SU-DHL-6 (cell line): ENCODE measurements at regions not wholly inside any gene's neighbourhood (a gene's known extent, or its start where the extent isn't known, plus 50 kb on each side); places are given as distances from the start of the nearest gene placed in this dataset.

Experiments used
- H2AFZ ChIP-seq: fragments of 200-600 bp; sonication (generic); 2 replicates; pipeline ENCODE4 v1.6.1; 2014; ENCODE audit warnings: low read depth, mild to moderate bottlenecking, moderate library complexity, mixed read lengths, antibody characterized with exemption, low read length; ENCODE audit not compliant: severe bottlenecking
- H3F3A ChIP-seq: fragments of 200-600 bp; shearing (Covaris generic); 2 replicates; pipeline ENCODE4 v1.6.0; 2016; ENCODE audit warnings: antibody characterized with exemption, mild to moderate bottlenecking; ENCODE audit not compliant: insufficient read depth
- H3K27ac ChIP-seq: fragments of 200-600 bp; sonication (generic); 2 replicates; pipeline ENCODE4 v1.5.1; 2016; ENCODE audit warnings: low read depth, mild to moderate bottlenecking, low read length, moderate library complexity, mixed read lengths
- H3K27me3 ChIP-seq: fragments of 200-600 bp; sonication (generic), shearing (Covaris generic); 2 replicates; pipeline ENCODE4 v1.6.0; 2014; ENCODE audit warnings: mild to moderate bottlenecking, low read length
- H3K36me3 ChIP-seq: fragments of 200-600 bp; sonication (generic); 2 replicates; pipeline ENCODE4 v1.6.1; 2014; ENCODE audit warnings: mild to moderate bottlenecking, low read length, mixed read lengths
- H3K4me2 ChIP-seq: fragments of 300-600, 200-600 bp; shearing (Covaris generic), sonication (generic); 2 replicates; pipeline ENCODE4 v1.6.0; 2014; ENCODE audit warnings: low read length, low read depth, mild to moderate bottlenecking; ENCODE audit not compliant: poor library complexity, severe bottlenecking
- H3K4me3 ChIP-seq: fragments of 200-600 bp; sonication (generic); 2 replicates; pipeline ENCODE4 v1.5.1; 2014; ENCODE audit warnings: antibody characterized with exemption, low read length, mild to moderate bottlenecking, mixed read lengths; ENCODE audit not compliant: insufficient read depth, poor library complexity, severe bottlenecking
- H3K79me2 ChIP-seq: fragments of 200-600 bp; sonication (generic); 2 replicates; pipeline ENCODE4 v1.6.1; 2014; ENCODE audit warnings: mild to moderate bottlenecking, low read length, moderate library complexity; ENCODE audit not compliant: insufficient read depth
- H3K9ac ChIP-seq: fragments of 200-600 bp; sonication (generic); 2 replicates; pipeline ENCODE4 v1.7.0; 2014; ENCODE audit warnings: mild to moderate bottlenecking, low read length
- H3K9me2 ChIP-seq: fragments of 200-600 bp; sonication (generic); replicated peaks from 2 replicates; pipeline ENCODE4 v1.6.1; 2014; ENCODE audit warnings: low read length; ENCODE audit not compliant: insufficient read depth
- H3K9me3 ChIP-seq: fragments of 200-600 bp; sonication (generic); 2 replicates; pipeline ENCODE4 v1.6.1; 2014; ENCODE audit warnings: low read length, mixed read lengths; ENCODE audit not compliant: insufficient read depth
- H4K20me1 ChIP-seq: fragments of 200-600 bp; sonication (generic); 2 replicates; pipeline ENCODE4 v1.6.1; 2014; ENCODE audit warnings: low read depth, mild to moderate bottlenecking, antibody characterized with exemption, low read length, moderate library complexity, mixed read lengths
- EZH2phosphoT487 ChIP-seq: fragments of 200-600 bp; sonication (generic), shearing (Covaris generic); conservative IDR thresholded peaks from 2 replicates; pipeline ENCODE4 v1.6.1; 2018; ENCODE audit warnings: mild to moderate bottlenecking, antibody characterized with exemption, low read length, moderate library complexity, mixed read lengths
- TF ChIP-seq, protein P1 (sequence below): fragments of 200-600 bp; sonication (generic); IDR thresholded peaks from one replicate; pipeline ENCODE4 v1.5.1; 2017; ENCODE audit warnings: antibody characterized with exemption, mild to moderate bottlenecking, low read length, moderate library complexity; ENCODE audit not compliant: insufficient read depth, poor library complexity, severe bottlenecking

DNA sequence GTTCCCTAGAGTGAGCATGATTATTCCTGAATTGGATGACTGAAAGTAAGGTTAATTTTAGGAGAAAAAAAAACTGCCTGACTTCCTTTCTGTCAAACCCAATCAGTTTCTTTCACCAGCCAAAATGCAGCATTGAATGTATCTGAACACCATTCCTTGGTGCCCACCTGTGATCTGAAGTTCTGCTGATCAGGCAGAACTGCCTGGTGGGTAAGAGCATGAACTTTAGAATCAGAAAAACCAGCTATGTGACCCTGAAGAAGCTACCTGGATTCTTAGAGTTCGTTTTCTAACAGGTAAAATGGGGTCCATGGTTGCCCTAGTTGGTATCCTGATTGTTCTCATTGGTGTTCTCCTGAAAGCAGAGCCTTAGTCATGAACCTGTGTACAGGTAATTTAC, 506.9 kb downstream of the MED13L start:
- H3K4me3 ChIP-seq, result no peak overlapping the region
- no peak overlapping the region for H2AFZ ChIP-seq
- no peaks in the 10 kb centered on the region for H3K9me2 ChIP-seq
- peaks cover under 1% of the 10 kb centered on the region; the same call in 1 of the 2 replicates for H3K9me3 ChIP-seq
- H3K27me3 ChIP-seq, result no peaks in the 10 kb centered on the region
- no peak overlapping the region for H3K4me2 ChIP-seq
- H3K79me2 ChIP-seq, result no peaks in the 10 kb centered on the region
- H3F3A ChIP-seq, result no peaks in the 10 kb centered on the region
- no peak overlapping the region for H3K27ac ChIP-seq
- TF ChIP-seq, protein P1, sequence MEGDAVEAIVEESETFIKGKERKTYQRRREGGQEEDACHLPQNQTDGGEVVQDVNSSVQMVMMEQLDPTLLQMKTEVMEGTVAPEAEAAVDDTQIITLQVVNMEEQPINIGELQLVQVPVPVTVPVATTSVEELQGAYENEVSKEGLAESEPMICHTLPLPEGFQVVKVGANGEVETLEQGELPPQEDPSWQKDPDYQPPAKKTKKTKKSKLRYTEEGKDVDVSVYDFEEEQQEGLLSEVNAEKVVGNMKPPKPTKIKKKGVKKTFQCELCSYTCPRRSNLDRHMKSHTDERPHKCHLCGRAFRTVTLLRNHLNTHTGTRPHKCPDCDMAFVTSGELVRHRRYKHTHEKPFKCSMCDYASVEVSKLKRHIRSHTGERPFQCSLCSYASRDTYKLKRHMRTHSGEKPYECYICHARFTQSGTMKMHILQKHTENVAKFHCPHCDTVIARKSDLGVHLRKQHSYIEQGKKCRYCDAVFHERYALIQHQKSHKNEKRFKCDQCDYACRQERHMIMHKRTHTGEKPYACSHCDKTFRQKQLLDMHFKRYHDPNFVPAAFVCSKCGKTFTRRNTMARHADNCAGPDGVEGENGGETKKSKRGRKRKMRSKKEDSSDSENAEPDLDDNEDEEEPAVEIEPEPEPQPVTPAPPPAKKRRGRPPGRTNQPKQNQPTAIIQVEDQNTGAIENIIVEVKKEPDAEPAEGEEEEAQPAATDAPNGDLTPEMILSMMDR, result no peak
- TF ChIP-seq EZH2phosphoT487, result no peak
- H3K36me3 ChIP-seq, result no peaks in the 10 kb centered on the region
- H3K9ac ChIP-seq, result no peak overlapping the region
- no peaks in the 10 kb centered on the region for H4K20me1 ChIP-seq

DNA sequence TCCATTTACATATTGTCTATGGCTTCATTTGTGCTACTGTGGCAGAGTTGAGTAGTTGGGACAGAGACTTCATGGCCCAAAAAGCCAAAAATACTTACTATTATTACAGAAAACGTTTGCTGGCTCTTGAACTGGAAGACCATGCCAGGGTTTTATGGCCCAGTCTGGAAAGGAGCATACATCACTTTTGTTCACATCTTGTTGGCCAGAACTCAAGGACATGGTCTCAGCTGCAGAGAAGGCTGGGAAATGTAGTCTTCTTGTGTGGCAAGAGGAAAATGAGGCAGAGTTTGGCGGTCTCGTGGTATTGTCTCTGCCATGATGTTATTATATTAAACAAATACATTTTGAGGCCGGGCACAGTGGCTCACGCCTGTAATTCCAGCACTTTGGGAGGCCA, 509.6 kb downstream of the MED13L start:
- TF ChIP-seq, protein P1, result no peak
- TF ChIP-seq EZH2phosphoT487, result no peak
- Histone ChIP-seq H3K79me2 (no peaks in the 10 kb centered on the region), H3K9me3 (peaks cover 3% of the 10 kb centered on the region; the same call in 1 of the 2 replicates), H3K36me3 (no peaks in the 10 kb centered on the region), H3K4me3 (no peak overlapping the region), H3K27me3 (no peaks in the 10 kb centered on the region), H4K20me1 (no peaks in the 10 kb centered on the region), H3K27ac (no peak overlapping the region), H3K4me2 (no peak overlapping the region), H3F3A (no peaks in the 10 kb centered on the region), H2AFZ (no peak overlapping the region), H3K9me2 (no peaks in the 10 kb centered on the region), H3K9ac (no peak overlapping the region)

DNA sequence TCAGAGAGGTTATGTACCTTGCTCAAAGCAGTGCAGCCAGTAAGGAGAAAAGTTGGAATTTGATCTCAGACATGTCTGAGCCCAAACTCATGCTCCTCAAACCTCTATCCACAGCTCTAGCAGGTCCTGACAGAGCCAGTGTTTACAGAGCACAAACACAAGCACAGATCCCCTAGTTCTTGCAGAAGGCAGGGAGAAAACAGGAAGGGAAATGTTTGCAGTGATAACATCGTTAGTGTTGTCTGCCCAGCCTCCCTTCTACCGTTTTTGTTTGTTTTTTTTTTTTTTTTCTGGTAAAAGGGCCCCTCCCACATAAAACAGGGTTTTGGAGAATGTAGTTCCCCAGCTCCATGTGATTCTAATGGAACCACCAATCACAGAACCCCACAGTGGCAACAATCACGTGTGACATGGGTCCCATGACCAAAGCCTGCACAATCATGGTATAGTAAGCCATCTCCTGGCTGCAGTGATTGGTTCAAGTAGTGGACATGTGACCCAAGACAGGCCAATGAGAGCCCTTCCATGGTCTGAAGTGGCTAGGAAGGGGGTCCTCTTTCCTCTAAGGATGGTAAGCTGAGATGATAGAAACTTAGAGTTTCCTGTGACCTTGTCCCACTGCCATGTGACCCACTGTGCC, 513.4 kb downstream of the MED13L start:
- Histone ChIP-seq H3K9ac (no peak overlapping the region), H3F3A (no peaks in the 10 kb centered on the region), H3K27ac (no peak overlapping the region), H3K4me3 (no peak overlapping the region), H3K4me2 (no peak overlapping the region), H3K79me2 (no peaks in the 10 kb centered on the region), H3K27me3 (no peaks in the 10 kb centered on the region), H3K9me2 (no peaks in the 10 kb centered on the region), H2AFZ (no peak overlapping the region), H3K36me3 (no peaks in the 10 kb centered on the region), H4K20me1 (no peaks in the 10 kb centered on the region), H3K9me3 (peaks cover 3% of the 10 kb centered on the region; the same call in 1 of the 2 replicates)
- no peak for TF ChIP-seq EZH2phosphoT487
- TF ChIP-seq, protein P1, result no peak
